Vagina (tissue), 2 donors: ENCODE measurements at regions not wholly inside any gene's neighbourhood (a gene's known extent, or its start where the extent isn't known, plus 50 kb on each side); places are given as distances from the start of the nearest gene placed in this dataset. TPM values are rescaled to one million over a fixed set of nuclear protein-coding genes. Genes with fewer than 3 reads are reported as not detected.
A peak's percentile ranks its signal among the peaks of the same experiment; 100 is the strongest.
"Not testable (repeated sequence)": the region's sequence is repeated elsewhere in the genome, so short reads cannot be mapped to it uniquely, and the experiment has no call there.

Source experiments
- DNase-seq, 2 donors: peaks; one replicate each; pipeline ENCODE4 v3.0.0-alpha.2; 2017; ENCODE audit errors: extremely low spot score in 2 of 2
- H3K27ac ChIP-seq: fragments of 200-600 bp; sonication (generic); one replicate; pipeline ENCODE4 v1.5.1; 2019
- H3K27me3 ChIP-seq: fragments of 200-600 bp; sonication (generic); one replicate; pipeline ENCODE4 v1.5.1; 2019
- H3K36me3 ChIP-seq, 2 donors: fragments of 200-600 bp; sonication (generic); one replicate each; pipeline ENCODE4 v1.5.1; 2017 to 2019
- H3K4me1 ChIP-seq: fragments of 200-600 bp; sonication (generic); one replicate; pipeline ENCODE4 v1.5.1; 2019
- H3K4me3 ChIP-seq, 2 donors: fragments of 200-600 bp; sonication (generic); 1 replicate in 1 of 2; 2 replicates in 1 of 2; pipeline ENCODE4 v1.5.1; 2016 to 2019
- H3K9me3 ChIP-seq: fragments of 200-600 bp; sonication (generic); one replicate; pipeline ENCODE4 v1.5.1; 2019
- POLR2A ChIP-seq, 2 donors: fragments of 450-650 bp; IDR thresholded peaks; one replicate each; pipeline ENCODE4 v1.6.1; 2017; ENCODE audit warnings: antibody characterized with exemption in 2 of 2, mild to moderate bottlenecking in 2 of 2, moderate library complexity in 2 of 2
- POLR2AphosphoS5 ChIP-seq, 2 donors: sonication (generic); formaldehyde crosslinking; IDR thresholded peaks; one replicate each; pipeline ENCODE4 v1.9.0; 2017; ENCODE audit warnings: antibody characterized with exemption in 2 of 2, mild to moderate bottlenecking in 2 of 2, low read depth in 1 of 2; ENCODE audit not compliant: insufficient read depth in 1 of 2
- intact Hi-C: fragments of 100-400 bp; cut with DNase I; formaldehyde crosslinking; loops from one replicate; pipeline ENCODE4 v1.15.1; 2023
- microRNA-seq: library from miRNA; unstranded; fragments of <30 nt; microRNA quantifications from one replicate; pipeline ENCODE4, GENCODE V29; 2017; ENCODE audit warnings: borderline number of aligned reads, borderline replicate concordance
- small RNA-seq: library from RNA; depleted of rRNA; stranded (forward); fragments of <200 nt; gene quantifications from one replicate; pipeline ENCODE3, GENCODE V24; 2016
- TF ChIP-seq, protein P1 (sequence below), 3 experiments: fragments of 450-650 bp in 2 of 3; fragments of 200-600 bp in 1 of 3; sonication (generic) in 1 of 3; IDR thresholded peaks; one replicate each; pipeline ENCODE4 v1.5.1; 2017 to 2019; ENCODE audit warnings: antibody characterized with exemption in 3 of 3, mild to moderate bottlenecking in 2 of 3, moderate library complexity in 2 of 3

DNA sequence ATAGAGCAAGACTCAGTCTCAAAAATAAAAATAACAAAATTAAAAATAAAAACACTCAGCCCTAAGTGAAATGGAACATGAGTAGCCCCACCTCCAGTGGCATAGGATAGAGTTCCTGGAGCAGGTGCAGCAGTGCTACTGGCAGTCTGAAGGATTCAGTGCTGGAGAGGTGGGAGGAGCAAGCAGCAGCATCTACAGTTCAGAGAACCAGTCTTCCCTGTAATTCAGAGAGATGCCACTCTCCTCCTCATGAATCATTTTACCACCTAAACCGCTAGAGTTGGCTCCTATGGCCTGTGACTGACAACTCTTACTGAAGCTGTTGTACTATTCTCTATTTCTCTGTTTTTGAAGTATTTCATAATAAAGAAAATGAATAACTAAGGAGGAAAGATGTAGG, 56.0 kb upstream of the SMURF2 start:
- intact Hi-C loops: no loop called here
- H3K9me3 ChIP-seq: no peaks in the 10 kb centered on the region
- TF ChIP-seq POLR2A (IDR thresholded peaks at IDR 0.05): no peak
- no peak for TF ChIP-seq POLR2AphosphoS5 (IDR thresholded peaks at IDR 0.05; ENCODE audit: insufficient read depth in 1 of 2, low read depth in 1 of 2)
- TF ChIP-seq, protein P1, sequence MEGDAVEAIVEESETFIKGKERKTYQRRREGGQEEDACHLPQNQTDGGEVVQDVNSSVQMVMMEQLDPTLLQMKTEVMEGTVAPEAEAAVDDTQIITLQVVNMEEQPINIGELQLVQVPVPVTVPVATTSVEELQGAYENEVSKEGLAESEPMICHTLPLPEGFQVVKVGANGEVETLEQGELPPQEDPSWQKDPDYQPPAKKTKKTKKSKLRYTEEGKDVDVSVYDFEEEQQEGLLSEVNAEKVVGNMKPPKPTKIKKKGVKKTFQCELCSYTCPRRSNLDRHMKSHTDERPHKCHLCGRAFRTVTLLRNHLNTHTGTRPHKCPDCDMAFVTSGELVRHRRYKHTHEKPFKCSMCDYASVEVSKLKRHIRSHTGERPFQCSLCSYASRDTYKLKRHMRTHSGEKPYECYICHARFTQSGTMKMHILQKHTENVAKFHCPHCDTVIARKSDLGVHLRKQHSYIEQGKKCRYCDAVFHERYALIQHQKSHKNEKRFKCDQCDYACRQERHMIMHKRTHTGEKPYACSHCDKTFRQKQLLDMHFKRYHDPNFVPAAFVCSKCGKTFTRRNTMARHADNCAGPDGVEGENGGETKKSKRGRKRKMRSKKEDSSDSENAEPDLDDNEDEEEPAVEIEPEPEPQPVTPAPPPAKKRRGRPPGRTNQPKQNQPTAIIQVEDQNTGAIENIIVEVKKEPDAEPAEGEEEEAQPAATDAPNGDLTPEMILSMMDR (IDR thresholded peaks at IDR 0.05): no peak
- peaks cover 5% of the 10 kb centered on the region for H3K4me1 ChIP-seq
- no peaks in the 10 kb centered on the region for H3K36me3 ChIP-seq
- H3K27me3 ChIP-seq: no peaks in the 10 kb centered on the region
- DNase-seq: no peak
- H3K27ac ChIP-seq: no peak overlapping the region
- H3K4me3 ChIP-seq: no peak overlapping the region

DNA sequence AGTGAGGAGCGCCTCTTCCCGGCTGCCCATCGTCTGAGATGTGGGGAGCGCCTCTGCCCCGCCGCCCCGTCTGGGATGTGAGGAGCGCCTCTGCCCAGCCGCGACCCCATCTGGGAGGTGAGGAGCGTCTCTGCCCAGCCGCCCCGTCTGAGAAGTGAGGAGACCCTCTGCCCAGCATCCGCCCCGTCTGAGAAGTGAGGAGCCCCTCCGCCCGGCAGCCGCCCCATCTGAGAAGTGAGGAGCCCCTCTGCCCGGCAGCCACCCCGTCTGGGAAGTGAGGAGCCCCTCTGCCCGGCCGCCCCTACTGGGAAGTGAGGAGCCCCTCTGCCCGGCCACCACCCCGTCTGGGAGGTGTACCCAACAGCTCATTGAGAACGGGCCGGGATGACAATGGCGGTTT, 54.4 kb upstream of the SMURF2 start:
- intact Hi-C loops, H3K27me3 ChIP-seq, H3K27ac ChIP-seq, H3K4me1 ChIP-seq, H3K36me3 ChIP-seq, H3K9me3 ChIP-seq, DNase-seq, H3K4me3 ChIP-seq: not testable (repeated sequence)

- H3K36me3 ChIP-seq, intact Hi-C loops: not testable (repeated sequence)
- peak overlapping the region; percentile 18 to 21 for H3K4me3 ChIP-seq
Measured at GRCh38 chr17:64713786-64714185, 51.7 kb upstream of the SMURF2 start.

GRCh38 chr17:64712557-64713351, 50.6 kb upstream of the SMURF2 start:
- H3K9me3 ChIP-seq, intact Hi-C loops, DNase-seq, H3K4me3 ChIP-seq, H3K36me3 ChIP-seq, H3K27ac ChIP-seq, H3K27me3 ChIP-seq: not testable (repeated sequence)
- peaks cover 15% of the 10 kb centered on the region for H3K4me1 ChIP-seq

More at GRCh38 chr17:64713786-64714185, 51.7 kb upstream of the SMURF2 start:
- H3K27me3 ChIP-seq, H3K4me1 ChIP-seq, H3K9me3 ChIP-seq, H3K27ac ChIP-seq, DNase-seq: not testable (repeated sequence)

Small RNAs in the stretch of these regions (microRNA-seq; reads per million reads assigned to microRNA genes)
- gene MIR6080: not detected

Small RNAs in the stretch of these regions (small RNA-seq; reads per million reads assigned to genes)
- not detected for gene AC103810.3
- not detected for gene BPTFP1
- not detected for gene MINOS1P2
- not detected for gene MIR6080
